ENCODE measurements at regions not wholly inside any gene's neighbourhood (a gene's known extent, or its start where the extent isn't known, plus 50 kb on each side); places are given as distances from the start of the nearest gene placed in this dataset.

DNA sequence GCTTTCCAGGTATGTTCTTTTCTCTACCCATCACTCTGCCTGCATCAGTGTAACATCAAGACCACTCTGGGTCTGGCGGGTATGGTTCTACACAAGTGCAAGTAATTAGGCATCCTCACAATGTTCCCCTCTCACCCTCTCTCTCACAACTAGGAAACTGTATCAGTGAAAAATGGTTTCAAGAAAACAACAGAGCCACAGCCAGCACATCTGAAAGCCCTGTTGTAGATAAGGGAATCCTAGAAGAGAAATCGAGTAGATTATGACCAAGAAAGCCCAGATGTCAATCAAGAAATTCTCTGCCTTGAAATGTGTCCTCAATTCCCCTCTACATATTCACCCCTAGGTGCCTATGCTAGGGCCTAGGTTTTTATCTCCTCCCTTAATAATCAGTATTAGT, 281.3 kb upstream of the ANKRD50 start:
- TF ChIP-seq, protein P1, sequence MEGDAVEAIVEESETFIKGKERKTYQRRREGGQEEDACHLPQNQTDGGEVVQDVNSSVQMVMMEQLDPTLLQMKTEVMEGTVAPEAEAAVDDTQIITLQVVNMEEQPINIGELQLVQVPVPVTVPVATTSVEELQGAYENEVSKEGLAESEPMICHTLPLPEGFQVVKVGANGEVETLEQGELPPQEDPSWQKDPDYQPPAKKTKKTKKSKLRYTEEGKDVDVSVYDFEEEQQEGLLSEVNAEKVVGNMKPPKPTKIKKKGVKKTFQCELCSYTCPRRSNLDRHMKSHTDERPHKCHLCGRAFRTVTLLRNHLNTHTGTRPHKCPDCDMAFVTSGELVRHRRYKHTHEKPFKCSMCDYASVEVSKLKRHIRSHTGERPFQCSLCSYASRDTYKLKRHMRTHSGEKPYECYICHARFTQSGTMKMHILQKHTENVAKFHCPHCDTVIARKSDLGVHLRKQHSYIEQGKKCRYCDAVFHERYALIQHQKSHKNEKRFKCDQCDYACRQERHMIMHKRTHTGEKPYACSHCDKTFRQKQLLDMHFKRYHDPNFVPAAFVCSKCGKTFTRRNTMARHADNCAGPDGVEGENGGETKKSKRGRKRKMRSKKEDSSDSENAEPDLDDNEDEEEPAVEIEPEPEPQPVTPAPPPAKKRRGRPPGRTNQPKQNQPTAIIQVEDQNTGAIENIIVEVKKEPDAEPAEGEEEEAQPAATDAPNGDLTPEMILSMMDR (IDR thresholded peaks at IDR 0.05; ENCODE audit: extremely low read depth in 1 of 2, insufficient read depth in 1 of 2, low read depth in 1 of 2, low read length in 2 of 2): no peak
- TF ChIP-seq POLR2A (IDR thresholded peaks at IDR 0.05; ENCODE audit: low read depth, low read length): no peak
